ENCODE measurements at regions not wholly inside any gene's neighbourhood (a gene's known extent, or its start where the extent isn't known, plus 50 kb on each side); places are given as distances from the start of the nearest gene placed in this dataset.

DNA sequence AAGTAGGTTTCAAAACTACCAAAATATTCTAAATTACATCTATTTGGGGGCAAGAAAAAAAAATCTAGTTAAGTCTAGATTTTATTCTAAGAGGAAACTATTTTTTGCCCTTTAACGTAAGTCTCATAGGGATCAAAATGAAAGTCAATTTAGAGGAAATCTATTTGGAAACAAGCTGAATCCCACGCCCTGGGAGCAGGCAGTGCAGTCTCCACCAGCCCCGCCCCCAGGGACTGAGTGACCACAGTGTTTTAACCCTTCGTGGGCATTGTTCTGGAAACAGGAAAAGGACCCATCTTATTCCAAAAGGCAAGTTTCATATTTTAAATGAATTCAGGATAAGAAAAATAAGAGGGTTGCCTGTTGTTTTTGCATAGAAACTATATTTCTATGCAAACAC lies 209.7 kb downstream of the SPRY2 start:
- H3K4me3 ChIP-seq (ENCODE audit: low read depth, low read length) = peak overlapping the region; percentile 74
- no peaks in the 10 kb centered on the region for H3K27me3 ChIP-seq (ENCODE audit: insufficient read depth, low read length)
- no peaks in the 10 kb centered on the region for H3K36me3 ChIP-seq (ENCODE audit: insufficient read depth, low read length)
- H3K79me2 ChIP-seq (ENCODE audit: control insufficient read depth, insufficient read depth, low read length, unreplicated experiment) = no peaks in the 10 kb centered on the region
- peak overlapping the region; percentile 86 for H3K27ac ChIP-seq (ENCODE audit: low read depth, low read length)
- H3K4me1 ChIP-seq (ENCODE audit: control insufficient read depth, insufficient read depth, low read length, unreplicated experiment) = peaks cover 27% of the 10 kb centered on the region
- peak overlapping the region; percentile 92 for H2AFZ ChIP-seq (ENCODE audit: low read length, unreplicated experiment)

DNA sequence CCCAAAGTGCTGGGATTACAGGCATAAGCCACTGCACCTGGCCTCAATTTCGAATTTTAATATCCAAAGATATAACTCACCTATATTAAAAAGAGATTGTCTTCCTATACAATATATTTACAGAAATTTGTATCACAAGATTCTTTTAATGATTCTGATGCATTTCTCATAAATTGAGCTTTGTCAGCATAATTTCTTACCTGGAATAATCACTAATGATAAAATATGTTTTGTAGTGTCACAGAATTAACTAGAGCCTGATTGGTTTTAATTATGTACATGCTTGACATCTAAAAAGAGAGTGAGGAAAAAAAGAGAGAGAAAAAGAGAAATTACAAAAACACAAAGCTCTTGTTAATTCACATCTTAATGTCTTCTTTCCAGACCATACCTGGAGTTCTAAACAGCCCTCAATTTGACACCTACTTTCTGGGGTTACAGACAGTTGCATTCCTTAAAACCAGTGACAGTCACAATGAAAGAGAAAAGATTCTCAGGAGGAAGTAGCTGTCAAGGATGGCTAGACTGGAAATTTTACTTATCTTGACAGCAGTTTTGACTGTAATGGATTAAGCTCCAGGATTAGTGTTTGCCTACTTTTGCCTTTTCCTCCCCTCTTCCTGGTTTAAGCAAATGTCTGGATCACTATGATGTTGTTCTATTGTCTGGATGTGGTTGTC lies 214.4 kb downstream of the SPRY2 start:
- Histone ChIP-seq H3K36me3 (ENCODE audit: insufficient read depth, low read length) (no peaks in the 10 kb centered on the region), H2AFZ (ENCODE audit: low read length, unreplicated experiment) (no peak overlapping the region)

GRCh38 chr13:80123945-80124344 lies 217.0 kb downstream of the SPRY2 start:
- no peak overlapping the region for H3K27ac ChIP-seq (ENCODE audit: low read depth, low read length)
- no peaks in the 10 kb centered on the region for H3K36me3 ChIP-seq (ENCODE audit: insufficient read depth, low read length)
- H3K27me3 ChIP-seq (ENCODE audit: insufficient read depth, low read length) = no peaks in the 10 kb centered on the region
- H3K4me3 ChIP-seq (ENCODE audit: low read depth, low read length) = no peak overlapping the region
- no peaks in the 10 kb centered on the region for H3K79me2 ChIP-seq (ENCODE audit: control insufficient read depth, insufficient read depth, low read length, unreplicated experiment)
- H2AFZ ChIP-seq (ENCODE audit: low read length, unreplicated experiment) = no peak overlapping the region
- no peaks in the 10 kb centered on the region for H3K4me1 ChIP-seq (ENCODE audit: control insufficient read depth, insufficient read depth, low read length, unreplicated experiment)

More for the DNA sequence above, 214.4 kb downstream of the SPRY2 start:
- Histone ChIP-seq H3K4me3 (ENCODE audit: low read depth, low read length) (no peak overlapping the region), H3K27me3 (ENCODE audit: insufficient read depth, low read length) (no peaks in the 10 kb centered on the region), H3K4me1 (ENCODE audit: control insufficient read depth, insufficient read depth, low read length, unreplicated experiment) (peaks cover 2% of the 10 kb centered on the region), H3K79me2 (ENCODE audit: control insufficient read depth, insufficient read depth, low read length, unreplicated experiment) (no peaks in the 10 kb centered on the region), H3K27ac (ENCODE audit: low read depth, low read length) (no peak overlapping the region)

- peaks cover 1% of the 10 kb centered on the region for H3K4me1 ChIP-seq (ENCODE audit: control insufficient read depth, insufficient read depth, low read length, unreplicated experiment)
- peak overlapping the region; percentile 15 for H2AFZ ChIP-seq (ENCODE audit: low read length, unreplicated experiment)
- H3K27ac ChIP-seq (ENCODE audit: low read depth, low read length) = no peak overlapping the region
- H3K79me2 ChIP-seq (ENCODE audit: control insufficient read depth, insufficient read depth, low read length, unreplicated experiment) = no peaks in the 10 kb centered on the region
- no peak overlapping the region for H3K4me3 ChIP-seq (ENCODE audit: low read depth, low read length)
- no peaks in the 10 kb centered on the region for H3K27me3 ChIP-seq (ENCODE audit: insufficient read depth, low read length)
- H3K36me3 ChIP-seq (ENCODE audit: insufficient read depth, low read length) = no peaks in the 10 kb centered on the region
These were observed 219.9 kb downstream of the SPRY2 start for GRCh38 chr13:80121038-80121437.

DNA sequence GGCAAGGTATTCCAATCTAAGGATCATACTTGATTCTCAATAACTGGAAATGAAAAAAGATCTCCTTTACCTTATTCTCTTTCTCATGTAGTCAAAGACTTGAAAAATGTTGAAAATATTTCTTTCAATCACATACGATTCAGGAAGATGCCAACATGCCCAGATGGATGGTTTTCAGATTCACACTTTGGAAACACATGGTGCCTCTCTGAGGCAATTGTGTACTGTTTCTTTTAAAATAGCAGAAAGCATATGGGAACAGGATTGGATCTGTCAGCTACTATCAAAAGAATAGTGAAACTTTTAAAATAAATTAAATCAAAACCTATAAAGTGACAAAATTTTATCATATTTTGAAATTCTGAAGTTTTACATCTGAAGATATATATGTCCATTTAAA lies 222.4 kb downstream of the SPRY2 start:
- Histone ChIP-seq H3K4me3 (ENCODE audit: low read depth, low read length) (no peak overlapping the region), H2AFZ (ENCODE audit: low read length, unreplicated experiment) (no peak overlapping the region), H3K79me2 (ENCODE audit: control insufficient read depth, insufficient read depth, low read length, unreplicated experiment) (no peaks in the 10 kb centered on the region), H3K27ac (ENCODE audit: low read depth, low read length) (no peak overlapping the region), H3K4me1 (ENCODE audit: control insufficient read depth, insufficient read depth, low read length, unreplicated experiment) (peaks cover 5% of the 10 kb centered on the region), H3K36me3 (ENCODE audit: insufficient read depth, low read length) (no peaks in the 10 kb centered on the region), H3K27me3 (ENCODE audit: insufficient read depth, low read length) (no peaks in the 10 kb centered on the region)

DNA sequence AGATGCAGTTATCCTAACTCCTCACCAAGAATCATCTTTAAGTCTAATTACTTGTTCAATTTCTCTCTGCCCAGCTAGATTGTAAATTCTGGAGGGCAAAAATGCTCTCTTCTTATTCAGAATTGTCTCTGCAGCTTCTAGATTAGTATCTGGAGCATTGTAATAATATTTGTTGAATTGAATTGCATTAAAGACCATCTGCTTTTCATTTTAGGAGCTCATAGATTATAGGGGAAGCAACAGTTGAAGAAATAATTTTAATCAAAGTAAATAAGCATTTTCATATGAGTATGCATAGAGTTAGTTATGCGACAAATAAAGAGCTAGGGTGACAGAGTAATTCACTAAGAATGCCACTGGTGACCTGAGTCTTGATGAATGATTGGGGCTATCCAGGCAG lies 222.8 kb downstream of the SPRY2 start:
- Histone ChIP-seq H3K27me3 (ENCODE audit: insufficient read depth, low read length) (no peaks in the 10 kb centered on the region), H3K36me3 (ENCODE audit: insufficient read depth, low read length) (no peaks in the 10 kb centered on the region), H3K79me2 (ENCODE audit: control insufficient read depth, insufficient read depth, low read length, unreplicated experiment) (no peaks in the 10 kb centered on the region), H3K4me1 (ENCODE audit: control insufficient read depth, insufficient read depth, low read length, unreplicated experiment) (peaks cover 5% of the 10 kb centered on the region), H2AFZ (ENCODE audit: low read length, unreplicated experiment) (no peak overlapping the region), H3K4me3 (ENCODE audit: low read depth, low read length) (no peak overlapping the region), H3K27ac (ENCODE audit: low read depth, low read length) (no peak overlapping the region)

GRCh38 chr13:80117515-80117914 lies 223.4 kb downstream of the SPRY2 start:
- Histone ChIP-seq H3K27ac (ENCODE audit: low read depth, low read length) (no peak overlapping the region), H3K4me1 (ENCODE audit: control insufficient read depth, insufficient read depth, low read length, unreplicated experiment) (peaks cover 5% of the 10 kb centered on the region), H3K4me3 (ENCODE audit: low read depth, low read length) (no peak overlapping the region), H3K27me3 (ENCODE audit: insufficient read depth, low read length) (no peaks in the 10 kb centered on the region), H3K79me2 (ENCODE audit: control insufficient read depth, insufficient read depth, low read length, unreplicated experiment) (no peaks in the 10 kb centered on the region), H2AFZ (ENCODE audit: low read length, unreplicated experiment) (no peak overlapping the region), H3K36me3 (ENCODE audit: insufficient read depth, low read length) (no peaks in the 10 kb centered on the region)

GRCh38 chr13:80116107-80116506 lies 224.8 kb downstream of the SPRY2 start:
- Histone ChIP-seq H2AFZ (ENCODE audit: low read length, unreplicated experiment) (no peak overlapping the region), H3K79me2 (ENCODE audit: control insufficient read depth, insufficient read depth, low read length, unreplicated experiment) (no peaks in the 10 kb centered on the region), H3K4me1 (ENCODE audit: control insufficient read depth, insufficient read depth, low read length, unreplicated experiment) (peaks cover 5% of the 10 kb centered on the region), H3K36me3 (ENCODE audit: insufficient read depth, low read length) (no peaks in the 10 kb centered on the region), H3K4me3 (ENCODE audit: low read depth, low read length) (no peak overlapping the region), H3K27ac (ENCODE audit: low read depth, low read length) (no peak overlapping the region), H3K27me3 (ENCODE audit: insufficient read depth, low read length) (no peaks in the 10 kb centered on the region)

DNA sequence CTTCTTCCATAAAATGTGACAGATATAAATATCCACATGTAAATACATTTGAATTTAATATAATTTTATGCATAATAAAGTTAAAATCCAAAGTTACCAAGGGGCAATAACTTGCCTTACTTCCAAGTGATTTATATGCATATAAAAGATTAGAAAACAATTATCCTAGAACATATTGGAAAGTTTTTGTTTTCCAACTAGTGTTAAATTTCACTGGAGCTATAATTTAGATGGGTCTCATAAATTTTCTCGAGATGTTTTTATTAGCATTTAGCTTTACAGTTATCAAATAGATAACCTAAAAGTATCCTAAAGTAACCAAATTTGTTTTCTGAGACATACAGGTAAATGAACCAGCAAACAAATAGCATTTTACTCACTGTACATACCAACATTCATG lies 225.3 kb downstream of the SPRY2 start:
- Histone ChIP-seq H3K36me3 (ENCODE audit: insufficient read depth, low read length) (no peaks in the 10 kb centered on the region), H3K4me1 (ENCODE audit: control insufficient read depth, insufficient read depth, low read length, unreplicated experiment) (peaks cover 5% of the 10 kb centered on the region), H3K79me2 (ENCODE audit: control insufficient read depth, insufficient read depth, low read length, unreplicated experiment) (no peaks in the 10 kb centered on the region), H3K27ac (ENCODE audit: low read depth, low read length) (no peak overlapping the region), H2AFZ (ENCODE audit: low read length, unreplicated experiment) (no peak overlapping the region), H3K27me3 (ENCODE audit: insufficient read depth, low read length) (no peaks in the 10 kb centered on the region), H3K4me3 (ENCODE audit: low read depth, low read length) (no peak overlapping the region)

DNA sequence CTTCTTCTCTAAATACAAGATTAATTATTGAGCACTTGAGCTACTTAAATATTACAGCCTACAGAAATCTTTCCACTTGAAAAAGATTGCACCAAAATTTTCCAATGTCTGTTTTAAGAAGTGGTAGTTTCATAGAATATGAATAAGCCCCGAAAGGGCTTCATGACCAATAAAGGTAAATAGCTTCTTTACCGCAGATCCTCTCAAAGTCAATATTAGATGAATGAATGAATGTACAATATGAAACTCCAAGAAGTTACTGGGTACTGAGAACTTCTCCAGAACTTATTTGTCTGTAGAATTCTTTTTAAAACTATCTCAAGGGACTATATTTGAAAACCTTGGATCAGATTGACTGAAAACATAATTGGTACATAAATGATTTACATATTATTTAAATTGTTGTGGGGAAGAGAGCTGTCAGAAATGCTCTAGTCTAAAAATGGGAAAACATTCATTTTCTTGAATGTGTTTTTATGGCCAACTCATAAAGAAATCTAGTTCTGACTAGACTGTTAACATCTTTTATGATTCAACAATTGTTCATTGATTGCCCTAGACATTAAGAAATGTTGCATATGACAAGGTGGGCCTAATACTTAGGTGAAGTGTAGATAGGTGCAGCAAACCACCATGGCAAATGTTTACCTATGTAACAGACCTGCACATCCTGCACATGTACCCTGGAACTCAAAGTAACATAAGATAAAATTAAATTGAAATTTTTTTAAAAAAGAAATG lies 227.0 kb downstream of the SPRY2 start:
- Histone ChIP-seq H3K27ac (ENCODE audit: low read depth, low read length) (no peak overlapping the region), H3K4me3 (ENCODE audit: low read depth, low read length) (no peak overlapping the region), H3K79me2 (ENCODE audit: control insufficient read depth, insufficient read depth, low read length, unreplicated experiment) (no peaks in the 10 kb centered on the region)

GRCh38 chr13:80109303-80109702 lies 231.6 kb downstream of the SPRY2 start:
- H3K36me3 ChIP-seq (ENCODE audit: insufficient read depth, low read length) = no peaks in the 10 kb centered on the region
- H3K4me3 ChIP-seq (ENCODE audit: low read depth, low read length) = no peak overlapping the region
- no peaks in the 10 kb centered on the region for H3K79me2 ChIP-seq (ENCODE audit: control insufficient read depth, insufficient read depth, low read length, unreplicated experiment)
- H3K27me3 ChIP-seq (ENCODE audit: insufficient read depth, low read length) = no peaks in the 10 kb centered on the region
- H3K27ac ChIP-seq (ENCODE audit: low read depth, low read length) = no peak overlapping the region
- no peaks in the 10 kb centered on the region for H3K4me1 ChIP-seq (ENCODE audit: control insufficient read depth, insufficient read depth, low read length, unreplicated experiment)
- no peak overlapping the region for H2AFZ ChIP-seq (ENCODE audit: low read length, unreplicated experiment)

More for the DNA sequence above, 227.0 kb downstream of the SPRY2 start:
- Histone ChIP-seq H3K4me1 (ENCODE audit: control insufficient read depth, insufficient read depth, low read length, unreplicated experiment) (peaks cover 5% of the 10 kb centered on the region), H3K27me3 (ENCODE audit: insufficient read depth, low read length) (no peaks in the 10 kb centered on the region), H3K36me3 (ENCODE audit: insufficient read depth, low read length) (no peaks in the 10 kb centered on the region), H2AFZ (ENCODE audit: low read length, unreplicated experiment) (no peak overlapping the region)
